ENCODE measurements at regions not wholly inside any gene's neighbourhood (a gene's known extent, or its start where the extent isn't known, plus 50 kb on each side); places are given as distances from the start of the nearest gene placed in this dataset.

- Histone ChIP-seq H3K27ac (no peak overlapping the region), H3K4me3 (ENCODE audit: low read depth, low read length) (no peak overlapping the region), H3K27me3 (ENCODE audit: insufficient read depth, low read depth, severe bottlenecking) (no peaks in the 10 kb centered on the region), H3K36me3 (no peaks in the 10 kb centered on the region), H3K9me3 (ENCODE audit: severe bottlenecking) (no peaks in the 10 kb centered on the region)
- DNase-seq = no peak
- no peak for TF ChIP-seq CTCF (IDR thresholded peaks at IDR 0.05; ENCODE audit: low read depth, low read length)
Measured at GRCh38 chr6:122283884-122284283, 115.6 kb upstream of the HSF2 start.

- Histone ChIP-seq H3K27me3 (ENCODE audit: insufficient read depth, low read depth, severe bottlenecking) (no peaks in the 10 kb centered on the region), H3K27ac (no peak overlapping the region), H3K36me3 (no peaks in the 10 kb centered on the region), H3K9me3 (ENCODE audit: severe bottlenecking) (no peaks in the 10 kb centered on the region), H3K4me3 (ENCODE audit: low read depth, low read length) (no peak overlapping the region)
- no peak for DNase-seq
- TF ChIP-seq CTCF (IDR thresholded peaks at IDR 0.05; ENCODE audit: low read depth, low read length) = no peak
Measured at GRCh38 chr6:122284848-122285247, 114.6 kb upstream of the HSF2 start.

GRCh38 chr6:122285292-122285913 is 114.0 kb upstream of the HSF2 start:
- H3K36me3 ChIP-seq = no peaks in the 10 kb centered on the region
- no peaks in the 10 kb centered on the region for H3K9me3 ChIP-seq (ENCODE audit: severe bottlenecking)
- H3K4me3 ChIP-seq (ENCODE audit: low read depth, low read length) = no peak overlapping the region
- H3K27me3 ChIP-seq (ENCODE audit: insufficient read depth, low read depth, severe bottlenecking) = no peaks in the 10 kb centered on the region
- no peak for TF ChIP-seq CTCF (IDR thresholded peaks at IDR 0.05; ENCODE audit: low read depth, low read length)
- no peak overlapping the region for H3K27ac ChIP-seq
- no peak for DNase-seq

- Histone ChIP-seq H3K27me3 (ENCODE audit: insufficient read depth, low read depth, severe bottlenecking) (no peaks in the 10 kb centered on the region), H3K27ac (no peak overlapping the region), H3K4me3 (ENCODE audit: low read depth, low read length) (no peak overlapping the region), H3K36me3 (no peaks in the 10 kb centered on the region), H3K9me3 (ENCODE audit: severe bottlenecking) (no peaks in the 10 kb centered on the region)
- TF ChIP-seq CTCF (IDR thresholded peaks at IDR 0.05; ENCODE audit: low read depth, low read length) = no peak
- DNase-seq = no peak
Measured at GRCh38 chr6:122286512-122286911, 112.9 kb upstream of the HSF2 start.

- Histone ChIP-seq H3K27ac (no peak overlapping the region), H3K4me3 (ENCODE audit: low read depth, low read length) (no peak overlapping the region), H3K9me3 (ENCODE audit: severe bottlenecking) (no peaks in the 10 kb centered on the region), H3K36me3 (no peaks in the 10 kb centered on the region), H3K27me3 (ENCODE audit: insufficient read depth, low read depth, severe bottlenecking) (no peaks in the 10 kb centered on the region)
- DNase-seq = no peak
- no peak for TF ChIP-seq CTCF (IDR thresholded peaks at IDR 0.05; ENCODE audit: low read depth, low read length)
Measured at GRCh38 chr6:122289762-122290539, 109.5 kb upstream of the HSF2 start.

All from WERI-Rb-1 (cell line).